HG03095 (cell line): ENCODE measurements at regions not wholly inside any gene's neighbourhood (a gene's known extent, or its start where the extent isn't known, plus 50 kb on each side); places are given as distances from the start of the nearest gene placed in this dataset.

Source experiments
- ATAC-seq: cut with Tn5 transposase; IDR thresholded peaks from one replicate; pipeline ENCODE4 v1.9.1; 2021; ENCODE audit warnings: moderate library complexity; ENCODE audit not compliant: unreplicated experiment

DNA sequence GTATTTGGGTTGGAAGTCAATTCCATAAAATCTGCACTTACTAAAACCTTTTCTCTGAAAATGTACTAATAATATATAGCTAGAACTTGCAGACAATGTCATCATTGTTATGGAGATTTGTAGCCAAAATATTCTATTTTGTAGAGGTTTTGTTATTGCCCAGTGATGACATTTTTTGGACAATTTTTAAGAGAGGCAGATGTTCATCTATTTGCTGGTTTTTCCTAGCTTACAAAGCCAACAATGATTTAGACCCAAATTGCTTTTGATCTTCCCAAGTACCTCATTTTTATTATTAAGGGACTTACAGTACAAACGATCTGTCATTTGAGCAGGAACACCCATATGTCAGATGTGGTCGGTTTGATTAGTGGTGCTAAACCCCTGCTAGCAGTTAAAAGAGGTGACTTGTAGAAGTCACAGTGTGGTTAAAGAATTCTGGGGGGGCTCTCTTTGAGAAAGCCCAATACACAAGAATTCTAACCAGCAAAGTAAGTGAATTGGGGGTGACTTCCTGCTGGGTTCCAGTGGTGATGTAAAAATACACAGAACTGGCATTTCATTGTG, 136.2 kb downstream of the KIT start:
- ATAC-seq: no peak
